Pancreas (tissue), 10 donors: ENCODE measurements at regions not wholly inside any gene's neighbourhood (a gene's known extent, or its start where the extent isn't known, plus 50 kb on each side); places are given as distances from the start of the nearest gene placed in this dataset.

Experiments
- ATAC-seq, 4 donors: fragments of 200-7000 bp; cut with Tn5 transposase; one replicate each; pipeline versions ENCODE4 v1.8.0 to v1.9.1; 2020; ENCODE audit warnings: mild to moderate bottlenecking in 4 of 4, moderate library complexity in 4 of 4
- DNase-seq, 6 donors: peaks; one replicate each; pipeline ENCODE4 v3.0.0-alpha.2; 2020
- FAIRE-seq: peaks from 2 replicates; lab custom pipeline; 2012; peaks lifted over from hg19 to GRCh38; lab: Jason Lieb, UNC
- H3K27ac ChIP-seq, 4 donors: fragments of 200-600 bp; sonication (generic); 1 replicate in 3 of 4; 2 replicates in 1 of 4; pipeline versions ENCODE4 v1.5.0 to v1.8.0; 2020
- H3K27me3 ChIP-seq, 4 donors: fragments of 200-600 bp; one replicate each; pipeline ENCODE4 v1.8.0; 2021
- H3K36me3 ChIP-seq, 3 donors: fragments of 200-600 bp; sonication (generic) in 1 of 3; one replicate each; pipeline versions ENCODE4 v1.5.0 to v1.8.0; 2020 to 2021
- H3K4me1 ChIP-seq, 3 donors: fragments of 200-600 bp; one replicate each; pipeline ENCODE4 v1.8.0; 2021
- H3K4me3 ChIP-seq, 4 donors: fragments of 200-600 bp; sonication (generic) in 2 of 4; one replicate each; pipeline versions ENCODE4 v1.5.0 to v1.8.0; 2020 to 2021
- H3K9me3 ChIP-seq, 4 donors: fragments of 200-600 bp; one replicate each; pipeline ENCODE4 v1.8.0; 2021
- CTCF ChIP-seq, 4 donors: fragments of 200-600 bp; sonication (generic) in 3 of 4; IDR thresholded peaks; one replicate each; pipeline versions ENCODE4 v1.5.0 to v1.8.0; 2021; ENCODE audit warnings: antibody characterized with exemption in 4 of 4
- WGBS, 2 donors: extraction: QIAGEN DNeasy Blood & Tissue Kit; methylation state at CpG; one replicate each; pipeline ENCODE4 v1.1.7; 2013; 5-methylcytosine and 5-hydroxymethylcytosine counted together
- intact Hi-C, 3 donors: fragments of 100-400 bp; cut with DNase I; formaldehyde crosslinking; loops; one replicate each; pipeline versions ENCODE4 v1.11.1 to v1.14.2; 2022
- donor health status: healthy with polysubstance abuse.
- donor health status: DM: no; HTN: no; CAD: no; lungs with moderate emphysema.
- donor health status: DM: no; HTN: no; CAD: no.
- donor health status: control.
- donor health status: control.
- donor health status: Bipolar disorder and iron deficiency.
- donor health status: DM: yes; HTN: yes; CAD: no.
- donor health status: DM: no; HTN: no; CAD: no.
- donor health status: DM: no; HTN: no; CAD: no.
- donor health status: DM: yes; HTN: yes; CAD: no.

DNA sequence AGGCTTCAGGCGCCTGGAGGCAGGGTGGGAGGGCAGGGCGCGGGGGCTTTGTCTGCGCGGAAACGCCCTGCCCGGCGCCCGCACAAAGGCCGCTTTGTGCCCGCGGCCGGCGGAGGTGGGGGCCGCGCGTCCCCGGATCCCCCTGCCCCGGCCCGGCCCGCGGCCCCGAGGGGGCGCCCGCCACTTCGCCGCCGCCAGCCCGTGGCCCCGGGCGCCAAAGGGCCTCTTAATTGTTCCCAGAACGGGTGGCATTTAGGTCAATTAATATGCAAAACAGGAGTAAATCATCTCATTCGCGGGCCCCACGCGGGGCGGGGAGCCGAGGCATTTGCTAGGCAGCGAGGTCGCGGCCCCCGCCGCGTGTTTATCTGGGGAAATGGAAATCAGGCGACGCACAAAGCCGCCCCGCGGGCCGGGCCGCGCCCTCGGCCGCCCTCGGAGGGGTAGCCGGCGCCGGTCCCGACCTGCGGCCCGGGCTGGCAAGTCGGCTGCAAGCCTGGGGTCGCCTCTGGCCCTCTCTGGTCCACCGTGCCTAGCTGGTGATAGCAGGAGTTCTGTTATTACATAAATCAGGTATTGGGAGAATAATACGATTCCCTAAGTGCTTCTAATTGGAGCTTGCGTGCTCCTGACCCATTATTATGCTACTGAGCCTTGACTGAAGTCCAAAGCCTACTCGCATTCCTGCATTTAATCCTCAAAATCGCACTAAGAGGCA is 148.2 kb upstream of the GLI2 start:
- DNase-seq = no peak
- WGBS, 2 donors = 16 to 20% methylated on average over 40 to 68 of the region's 68 CpGs
- no peak for FAIRE-seq

GRCh38 chr2:120587997-120588336 is 147.7 kb upstream of the GLI2 start:
- Histone ChIP-seq H3K4me3 (no peak overlapping the region), H3K36me3 (no peaks in the 10 kb centered on the region), H3K9me3 (no peaks in the 10 kb centered on the region), H3K27me3 (no peaks in the 10 kb centered on the region), H3K27ac (no peak overlapping the region), H3K4me1 (no peaks in the 10 kb centered on the region)
- no peak for ATAC-seq
- no peak for TF ChIP-seq CTCF (IDR thresholded peaks at IDR 0.05)
- FAIRE-seq = no peak
- 78 to 86% methylated on average over 6 of the region's 6 CpGs for WGBS, 2 donors
- intact Hi-C loops = no loop called here
- DNase-seq = no peak

More for the DNA sequence above, 148.2 kb upstream of the GLI2 start:
- peak in 3 of 4 donors; percentile 13 to 55 (median 53) for ATAC-seq
- Histone ChIP-seq H3K4me1 (no peaks in the 10 kb centered on the region), H3K27ac (no peak overlapping the region), H3K36me3 (no peaks in the 10 kb centered on the region), H3K4me3 (peak overlapping the region in 1 of 4 donors; percentile 22), H3K27me3 (no peaks in the 10 kb centered on the region), H3K9me3 (no peaks in the 10 kb centered on the region)
- no peak for TF ChIP-seq CTCF (IDR thresholded peaks at IDR 0.05)
- intact Hi-C loops = no loop called here

GRCh38 chr2:120589771-120590608 is 145.7 kb upstream of the GLI2 start:
- WGBS, 2 donors = 78 to 86% methylated on average over 8 of the region's 8 CpGs
- no peak for DNase-seq

GRCh38 chr2:120590841-120591240 is 144.8 kb upstream of the GLI2 start:
- Histone ChIP-seq H3K4me1 (no peaks in the 10 kb centered on the region), H3K27me3 (no peaks in the 10 kb centered on the region), H3K9me3 (no peaks in the 10 kb centered on the region), H3K27ac (no peak overlapping the region), H3K4me3 (no peak overlapping the region), H3K36me3 (no peaks in the 10 kb centered on the region)
- WGBS, 2 donors = 94 to 97% methylated on average over 1 of the region's 1 CpG
- TF ChIP-seq CTCF (IDR thresholded peaks at IDR 0.05) = no peak
- FAIRE-seq (no peak), DNase-seq (no peak), ATAC-seq (no peak)
- intact Hi-C loops = no loop called here

More at GRCh38 chr2:120589771-120590608, 145.7 kb upstream of the GLI2 start:
- Histone ChIP-seq H3K36me3 (no peaks in the 10 kb centered on the region), H3K27ac (no peak overlapping the region), H3K4me3 (no peak overlapping the region), H3K4me1 (no peaks in the 10 kb centered on the region), H3K27me3 (no peaks in the 10 kb centered on the region), H3K9me3 (no peaks in the 10 kb centered on the region)
- peak in 1 of 4 donors; percentile 25 for ATAC-seq
- no peak for TF ChIP-seq CTCF (IDR thresholded peaks at IDR 0.05)
- no peak for FAIRE-seq
- intact Hi-C loops = no loop called here
